WERI-Rb-1 (cell line): ENCODE measurements at regions not wholly inside any gene's neighbourhood (a gene's known extent, or its start where the extent isn't known, plus 50 kb on each side); places are given as distances from the start of the nearest gene placed in this dataset.

Experiments
- DNase-seq: peaks from one replicate; pipeline ENCODE4 v3.0.0-alpha.2; 2020
- H3K27ac ChIP-seq: fragments of 250-450 bp; sonication (Bioruptor Pico); 2 replicates; pipeline ENCODE4 v1.5.1; 2020; ENCODE audit warnings: mild to moderate bottlenecking, moderate library complexity
- H3K27me3 ChIP-seq: fragments of 250-450 bp; sonication (Bioruptor Pico); 2 replicates; pipeline ENCODE4 v1.5.1; 2021; ENCODE audit warnings: mild to moderate bottlenecking, low read depth, moderate library complexity; ENCODE audit not compliant: insufficient read depth, severe bottlenecking
- H3K36me3 ChIP-seq: fragments of 250-450 bp; sonication (Bioruptor Pico); 2 replicates; pipeline ENCODE4 v1.5.1; 2020; ENCODE audit warnings: mild to moderate bottlenecking, moderate library complexity
- H3K4me3 ChIP-seq: 2 replicates; pipeline ENCODE4 v1.5.1; 2011; ENCODE audit warnings: low read depth, mild to moderate bottlenecking, control low read depth, low read length
- H3K9me3 ChIP-seq: fragments of 250-450 bp; sonication (Bioruptor Pico); 2 replicates; pipeline ENCODE4 v1.5.1; 2021; ENCODE audit warnings: mild to moderate bottlenecking, moderate library complexity; ENCODE audit not compliant: severe bottlenecking
- CTCF ChIP-seq: IDR thresholded peaks from 2 replicates; pipeline ENCODE4 v1.5.1; 2011; ENCODE audit warnings: low read depth, mild to moderate bottlenecking, control low read depth, inconsistent platforms, low read length

- no peak for TF ChIP-seq CTCF
Measured at GRCh38 chr15:97087006-97087741, 756.7 kb downstream of the NR2F2 start.

GRCh38 chr15:97091093-97091492 is 760.6 kb downstream of the NR2F2 start:
- H3K36me3 ChIP-seq: no peaks in the 10 kb centered on the region
- DNase-seq: no peak
- no peak for TF ChIP-seq CTCF
- H3K4me3 ChIP-seq: no peak overlapping the region
- no peak overlapping the region for H3K27ac ChIP-seq
- H3K27me3 ChIP-seq: peaks cover 21% of the 10 kb centered on the region
- H3K9me3 ChIP-seq: no peaks in the 10 kb centered on the region

More at GRCh38 chr15:97087006-97087741, 756.7 kb downstream of the NR2F2 start:
- Histone ChIP-seq H3K27me3 (peaks cover 41% of the 10 kb centered on the region), H3K9me3 (no peaks in the 10 kb centered on the region), H3K4me3 (no peak overlapping the region), H3K27ac (no peak overlapping the region), H3K36me3 (no peaks in the 10 kb centered on the region)
- no peak for DNase-seq

- no peaks in the 10 kb centered on the region for H3K9me3 ChIP-seq
Measured at GRCh38 chr15:97092656-97093055, 762.2 kb downstream of the NR2F2 start.

GRCh38 chr15:97096303-97096835 is 765.9 kb downstream of the NR2F2 start:
- no peaks in the 10 kb centered on the region for H3K36me3 ChIP-seq
- DNase-seq: no peak
- peaks cover 26% of the 10 kb centered on the region for H3K27me3 ChIP-seq
- no peak overlapping the region for H3K27ac ChIP-seq
- TF ChIP-seq CTCF: no peak
- H3K4me3 ChIP-seq: no peak overlapping the region
- H3K9me3 ChIP-seq: no peaks in the 10 kb centered on the region

More at GRCh38 chr15:97092656-97093055, 762.2 kb downstream of the NR2F2 start:
- DNase-seq: no peak
- Histone ChIP-seq H3K36me3 (no peaks in the 10 kb centered on the region), H3K4me3 (no peak overlapping the region), H3K27me3 (peaks cover 27% of the 10 kb centered on the region), H3K27ac (no peak overlapping the region)
- no peak for TF ChIP-seq CTCF

- no peak for TF ChIP-seq CTCF
- Histone ChIP-seq H3K9me3 (no peaks in the 10 kb centered on the region), H3K4me3 (no peak overlapping the region), H3K27ac (no peak overlapping the region), H3K36me3 (no peaks in the 10 kb centered on the region), H3K27me3 (peaks cover 25% of the 10 kb centered on the region)
- no peak for DNase-seq
Measured at GRCh38 chr15:97099040-97099439, 768.5 kb downstream of the NR2F2 start.
